ENCODE measurements at regions not wholly inside any gene's neighbourhood (a gene's known extent, or its start where the extent isn't known, plus 50 kb on each side); places are given as distances from the start of the nearest gene placed in this dataset.

DNA sequence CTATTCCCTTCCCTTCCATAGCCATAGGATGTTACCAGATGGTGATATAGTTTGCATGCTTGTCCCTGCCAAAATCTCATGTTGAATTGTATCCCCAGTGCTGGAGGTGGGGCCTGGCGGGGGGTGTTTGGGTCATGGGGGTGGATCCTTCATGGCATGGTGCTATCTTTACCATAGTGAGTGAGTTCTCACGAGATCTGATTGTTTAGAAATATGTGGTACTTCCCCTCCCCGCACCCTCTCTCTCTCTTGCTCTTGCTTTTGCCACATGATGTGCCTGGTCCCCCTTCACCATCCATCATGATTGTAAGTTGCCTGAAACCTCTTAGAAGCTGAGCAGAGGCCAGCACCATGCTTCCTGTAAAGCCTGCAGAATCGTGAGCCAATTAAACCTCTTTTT is 181.3 kb downstream of the CAND1 start:
- Histone ChIP-seq H3K9me3 (ENCODE audit: low read length) (no peaks in the 10 kb centered on the region), H3K27ac (ENCODE audit: low read length) (no peak overlapping the region), H3K9me2 (ENCODE audit: insufficient read depth, low read length) (no peaks in the 10 kb centered on the region), H3K79me2 (replicated peaks; ENCODE audit: insufficient read depth, low read length) (no peaks in the 10 kb centered on the region), H3K9ac (ENCODE audit: low read length) (no peak overlapping the region), H2AFZ (ENCODE audit: low read depth, low read length) (no peak overlapping the region), H3K27me3 (ENCODE audit: insufficient read depth, low read depth, low read length) (no peaks in the 10 kb centered on the region), H4K20me1 (ENCODE audit: insufficient read depth) (no peaks in the 10 kb centered on the region), H3F3A (ENCODE audit: insufficient read depth, low read length, poor library complexity, severe bottlenecking) (no peaks in the 10 kb centered on the region), H3K4me3 (ENCODE audit: low read length) (no peak overlapping the region), H3K36me3 (ENCODE audit: insufficient read depth, low read length) (no peaks in the 10 kb centered on the region), H3K4me2 (ENCODE audit: low read length) (no peak overlapping the region)
- no peak for TF ChIP-seq SMC3 (conservative IDR thresholded peaks at IDR 0.05; ENCODE audit: poor library complexity)
- no peak for TF ChIP-seq MXI1 (conservative IDR thresholded peaks at IDR 0.05; ENCODE audit: poor library complexity, severe bottlenecking)
- TF ChIP-seq EZH2 (IDR thresholded peaks at IDR 0.05; ENCODE audit: borderline replicate concordance, insufficient read depth, low read length, poor library complexity, severe bottlenecking) = no peak
- TF ChIP-seq TAF1 (IDR thresholded peaks at IDR 0.05; ENCODE audit: low read depth) = no peak
- TF ChIP-seq POLR2AphosphoS5 (IDR thresholded peaks at IDR 0.05) = no peak
- TF ChIP-seq, protein P1, sequence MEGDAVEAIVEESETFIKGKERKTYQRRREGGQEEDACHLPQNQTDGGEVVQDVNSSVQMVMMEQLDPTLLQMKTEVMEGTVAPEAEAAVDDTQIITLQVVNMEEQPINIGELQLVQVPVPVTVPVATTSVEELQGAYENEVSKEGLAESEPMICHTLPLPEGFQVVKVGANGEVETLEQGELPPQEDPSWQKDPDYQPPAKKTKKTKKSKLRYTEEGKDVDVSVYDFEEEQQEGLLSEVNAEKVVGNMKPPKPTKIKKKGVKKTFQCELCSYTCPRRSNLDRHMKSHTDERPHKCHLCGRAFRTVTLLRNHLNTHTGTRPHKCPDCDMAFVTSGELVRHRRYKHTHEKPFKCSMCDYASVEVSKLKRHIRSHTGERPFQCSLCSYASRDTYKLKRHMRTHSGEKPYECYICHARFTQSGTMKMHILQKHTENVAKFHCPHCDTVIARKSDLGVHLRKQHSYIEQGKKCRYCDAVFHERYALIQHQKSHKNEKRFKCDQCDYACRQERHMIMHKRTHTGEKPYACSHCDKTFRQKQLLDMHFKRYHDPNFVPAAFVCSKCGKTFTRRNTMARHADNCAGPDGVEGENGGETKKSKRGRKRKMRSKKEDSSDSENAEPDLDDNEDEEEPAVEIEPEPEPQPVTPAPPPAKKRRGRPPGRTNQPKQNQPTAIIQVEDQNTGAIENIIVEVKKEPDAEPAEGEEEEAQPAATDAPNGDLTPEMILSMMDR (IDR thresholded peaks at IDR 0.05; ENCODE audit: poor library complexity, severe bottlenecking) = no peak
- TF ChIP-seq RAD21 (conservative IDR thresholded peaks at IDR 0.05) = no peak
- no peak for TF ChIP-seq REST (IDR thresholded peaks at IDR 0.05; ENCODE audit: borderline replicate concordance)
- TF ChIP-seq EP300 (conservative IDR thresholded peaks at IDR 0.05; ENCODE audit: poor library complexity, severe bottlenecking) = no peak

GRCh38 chr12:67451206-67451605 is 182.0 kb downstream of the CAND1 start:
- H3K4me2 ChIP-seq (ENCODE audit: low read length) = no peak overlapping the region
- H2AFZ ChIP-seq (ENCODE audit: low read depth, low read length) = no peak overlapping the region
- H3K27me3 ChIP-seq (ENCODE audit: insufficient read depth, low read depth, low read length) = no peaks in the 10 kb centered on the region
- no peaks in the 10 kb centered on the region for H3K79me2 ChIP-seq (replicated peaks; ENCODE audit: insufficient read depth, low read length)
- no peaks in the 10 kb centered on the region for H3K9me3 ChIP-seq (ENCODE audit: low read length)
- no peaks in the 10 kb centered on the region for H4K20me1 ChIP-seq (ENCODE audit: insufficient read depth)
- no peak for TF ChIP-seq EP300 (conservative IDR thresholded peaks at IDR 0.05; ENCODE audit: poor library complexity, severe bottlenecking)
- no peak for TF ChIP-seq REST (IDR thresholded peaks at IDR 0.05; ENCODE audit: borderline replicate concordance)
- TF ChIP-seq, protein P1 (IDR thresholded peaks at IDR 0.05; ENCODE audit: poor library complexity, severe bottlenecking) = no peak
- TF ChIP-seq TAF1 (IDR thresholded peaks at IDR 0.05; ENCODE audit: low read depth) = no peak
- TF ChIP-seq EZH2 (IDR thresholded peaks at IDR 0.05; ENCODE audit: borderline replicate concordance, insufficient read depth, low read length, poor library complexity, severe bottlenecking) = no peak
- no peak for TF ChIP-seq MXI1 (conservative IDR thresholded peaks at IDR 0.05; ENCODE audit: poor library complexity, severe bottlenecking)
- no peaks in the 10 kb centered on the region for H3F3A ChIP-seq (ENCODE audit: insufficient read depth, low read length, poor library complexity, severe bottlenecking)
- H3K9ac ChIP-seq (ENCODE audit: low read length) = no peak overlapping the region
- no peak overlapping the region for H3K4me3 ChIP-seq (ENCODE audit: low read length)
- H3K9me2 ChIP-seq (ENCODE audit: insufficient read depth, low read length) = no peaks in the 10 kb centered on the region
- no peaks in the 10 kb centered on the region for H3K36me3 ChIP-seq (ENCODE audit: insufficient read depth, low read length)
- no peak overlapping the region for H3K27ac ChIP-seq (ENCODE audit: low read length)

Measured in neural cell (in vitro differentiated cells).